NCI-H345 (cell line): ENCODE measurements at regions not wholly inside any gene's neighbourhood (a gene's known extent, or its start where the extent isn't known, plus 50 kb on each side); places are given as distances from the start of the nearest gene placed in this dataset.
"Not testable (repeated sequence)": the region's sequence is repeated elsewhere in the genome, so short reads cannot be mapped to it uniquely, and the experiment has no call there.

ENCODE experiments used
- DNase-seq: peaks from one replicate; lab custom pipeline; 2025; lab: John Stamatoyannopoulos, UW

- not testable (repeated sequence) for DNase-seq
These were observed 1146.2 kb upstream of the SEMA6A start for GRCh38 chr5:117720784-117721183.

- DNase-seq, result no peak
These were observed 1144.8 kb upstream of the SEMA6A start for GRCh38 chr5:117719413-117719812.

GRCh38 chr5:117713585-117714198 lies 1139.1 kb upstream of the SEMA6A start:
- DNase-seq, result no peak

GRCh38 chr5:117701062-117701461 lies 1126.4 kb upstream of the SEMA6A start:
- no peak for DNase-seq

GRCh38 chr5:117692606-117693005 lies 1118.0 kb upstream of the SEMA6A start:
- DNase-seq, result no peak

- no peak for DNase-seq
These were observed 1116.7 kb upstream of the SEMA6A start for GRCh38 chr5:117691081-117691870.

- no peak for DNase-seq
These were observed 1116.0 kb upstream of the SEMA6A start for GRCh38 chr5:117690612-117691011.

GRCh38 chr5:117686926-117687325 lies 1112.3 kb upstream of the SEMA6A start:
- no peak for DNase-seq

- no peak for DNase-seq
These were observed 1107.8 kb upstream of the SEMA6A start for GRCh38 chr5:117682416-117682815.

GRCh38 chr5:117681431-117682254 lies 1107.0 kb upstream of the SEMA6A start:
- no peak for DNase-seq

- no peak for DNase-seq
These were observed 1105.8 kb upstream of the SEMA6A start for GRCh38 chr5:117680426-117680825.

GRCh38 chr5:117679046-117679445 lies 1104.4 kb upstream of the SEMA6A start:
- no peak for DNase-seq

GRCh38 chr5:117675646-117676045 lies 1101.0 kb upstream of the SEMA6A start:
- DNase-seq, result no peak

- DNase-seq, result no peak
These were observed 1096.9 kb upstream of the SEMA6A start for GRCh38 chr5:117671551-117671950.

- DNase-seq, result no peak
These were observed 1092.5 kb upstream of the SEMA6A start for GRCh38 chr5:117667105-117667504.

GRCh38 chr5:117665121-117665520 lies 1090.5 kb upstream of the SEMA6A start:
- DNase-seq, result no peak

- no peak for DNase-seq
These were observed 1087.7 kb upstream of the SEMA6A start for GRCh38 chr5:117662361-117662760.

GRCh38 chr5:117657541-117657940 lies 1082.9 kb upstream of the SEMA6A start:
- peak; percentile 4 for DNase-seq

GRCh38 chr5:117652958-117653280 lies 1078.3 kb upstream of the SEMA6A start:
- no peak for DNase-seq

GRCh38 chr5:117652036-117652957 lies 1077.7 kb upstream of the SEMA6A start:
- no peak for DNase-seq

GRCh38 chr5:117649821-117650220 lies 1075.2 kb upstream of the SEMA6A start:
- no peak for DNase-seq

GRCh38 chr5:117645400-117645799 lies 1070.8 kb upstream of the SEMA6A start:
- DNase-seq, result no peak
